ENCODE measurements at regions not wholly inside any gene's neighbourhood (a gene's known extent, or its start where the extent isn't known, plus 50 kb on each side); places are given as distances from the start of the nearest gene placed in this dataset.

GRCh38 chr21:32070676-32071330, 198.0 kb downstream of the HUNK start:
- no peaks in the 10 kb centered on the region for H3K23me2 ChIP-seq (ENCODE audit: insufficient read length, low read depth, low read length, poor library complexity, severe bottlenecking)
- no peak overlapping the region for H2AFZ ChIP-seq (ENCODE audit: low read length)
- Mint-ChIP-seq H3K4me3 (no peak overlapping the region), H3K9me3 (no peaks in the 10 kb centered on the region), H3K27me3 (ENCODE audit: low read depth) (no peaks in the 10 kb centered on the region; the same call in 1 of the 2 replicates), H3K4me1 (peaks cover 2 to 4% of the 10 kb centered on the region in 2 experiments; a peak in 1 of 4 replicates), H3K27ac (no peak overlapping the region; a peak in 1 of 7 replicates), H3K36me3 (ENCODE audit: insufficient read depth in 1 of 3, low read depth in 3 of 3) (no peaks in the 10 kb centered on the region)
- H3K4me1 ChIP-seq (ENCODE audit: insufficient read depth, low read length), result no peaks in the 10 kb centered on the region
- no peaks in the 10 kb centered on the region for H3K79me1 ChIP-seq (ENCODE audit: insufficient read depth, low read depth, low read length, poor library complexity, severe bottlenecking)
- no peak for DNase-seq
- H4K8ac ChIP-seq (replicated peaks; ENCODE audit: insufficient read length, low read depth, low read length), result no peak overlapping the region
- H3K9me3 ChIP-seq (ENCODE audit: control insufficient read depth, low read depth, low read length), result no peaks in the 10 kb centered on the region
- H2BK12ac ChIP-seq (ENCODE audit: insufficient read length, low read depth, low read length), result no peak overlapping the region
- H3K56ac ChIP-seq (ENCODE audit: insufficient read length, low read depth, low read length), result no peak overlapping the region
- no peak overlapping the region for H3K23ac ChIP-seq (ENCODE audit: insufficient read length, low read depth, low read length)
- H3T11ph ChIP-seq (ENCODE audit: low read length), result no peak overlapping the region
- no peak for TF ChIP-seq CTCF (conservative IDR thresholded peaks at IDR 0.05)
- no peak overlapping the region for H2BK5ac ChIP-seq (ENCODE audit: insufficient read length, low read length)
- no peaks in the 10 kb centered on the region for H4K20me1 ChIP-seq (ENCODE audit: control insufficient read depth, insufficient read depth, insufficient read length)
- WGBS (ENCODE audit: extremely low coverage, insufficient read length, low lambda C conversion rate), result no CpG with 5 or more reads among the region's 10 CpGs
- H3K14ac ChIP-seq (ENCODE audit: insufficient read depth, low read length), result no peak overlapping the region
- no peaks in the 10 kb centered on the region for H3K79me2 ChIP-seq (ENCODE audit: insufficient read depth, low read length)
- H4K91ac ChIP-seq (ENCODE audit: insufficient read length, low read depth, low read length), result no peak overlapping the region
- H3K27me3 ChIP-seq (ENCODE audit: insufficient read depth, low read length), result no peaks in the 10 kb centered on the region
- no peak overlapping the region for H3K4me2 ChIP-seq (ENCODE audit: insufficient read depth, insufficient read length, low read length)
- H2AK5ac ChIP-seq (ENCODE audit: insufficient read length, low read length), result no peak overlapping the region
- no peak overlapping the region for H3K4ac ChIP-seq (ENCODE audit: low read depth, low read length)
- H2BK20ac ChIP-seq (ENCODE audit: low read depth, low read length, poor library complexity, severe bottlenecking), result no peak overlapping the region
- no peak overlapping the region for H2BK15ac ChIP-seq (ENCODE audit: low read depth, low read length)
- no peak overlapping the region for H3K9ac ChIP-seq (ENCODE audit: extremely low read depth, insufficient read length, low read length)
- no peak overlapping the region for H2BK120ac ChIP-seq (ENCODE audit: low read depth, low read length, poor library complexity, severe bottlenecking)
- H4K5ac ChIP-seq (ENCODE audit: insufficient read length, low read depth, low read length), result no peak overlapping the region
- H3K18ac ChIP-seq (ENCODE audit: insufficient read length, low read depth, low read length), result no peak overlapping the region
- no peak overlapping the region for H3K27ac ChIP-seq (ENCODE audit: insufficient read length, low read depth, low read length)
